Activated CD4-positive, alpha-beta memory T cell treated with anti-CD3 and anti-CD28 coated beads for 36 hours (primary cell): ENCODE measurements at regions not wholly inside any gene's neighbourhood (a gene's known extent, or its start where the extent isn't known, plus 50 kb on each side); places are given as distances from the start of the nearest gene placed in this dataset.

Source experiments
- CTCF ChIA-PET: fragments of 350-600 bp; sonication (Branson Sonifier 250); formaldehyde crosslinking; loops from one replicate; lab custom pipeline; 2021; ENCODE audit warnings: antibody characterized with exemption, inconsistent platforms; lab: Charles Lee
- POLR2A ChIA-PET: fragments of 350-600 bp; sonication (Branson Sonifier 250); formaldehyde crosslinking; loops from one replicate; lab custom pipeline; 2021; ENCODE audit warnings: antibody characterized with exemption; lab: Charles Lee
- DNase-seq: peaks from one replicate; pipeline ENCODE4 v3.0.0-alpha.2; 2020
- H3K27ac Mint-ChIP-seq: one replicate; pipeline ENCODE4 v1.8.0; 2021; ENCODE audit warnings: mixed read lengths
- H3K27me3 Mint-ChIP-seq: one replicate; pipeline ENCODE4 v1.8.0; 2021; ENCODE audit warnings: mixed read lengths
- H3K36me3 Mint-ChIP-seq: one replicate; pipeline ENCODE4 v1.8.0; 2021; ENCODE audit warnings: mixed read lengths
- H3K4me1 Mint-ChIP-seq: one replicate; pipeline ENCODE4 v1.8.0; 2021; ENCODE audit warnings: low read depth, mixed read lengths
- H3K4me3 Mint-ChIP-seq: one replicate; pipeline ENCODE4 v1.8.0; 2021; ENCODE audit warnings: mild to moderate bottlenecking, mixed read lengths
- H3K9me3 Mint-ChIP-seq: one replicate; pipeline ENCODE4 v1.8.0; 2021; ENCODE audit warnings: mixed read lengths
- intact Hi-C: fragments of 100-400 bp; cut with micrococcal nuclease; formaldehyde crosslinking; loops from one replicate; pipeline ENCODE4 v1.15.1; 2023

DNA sequence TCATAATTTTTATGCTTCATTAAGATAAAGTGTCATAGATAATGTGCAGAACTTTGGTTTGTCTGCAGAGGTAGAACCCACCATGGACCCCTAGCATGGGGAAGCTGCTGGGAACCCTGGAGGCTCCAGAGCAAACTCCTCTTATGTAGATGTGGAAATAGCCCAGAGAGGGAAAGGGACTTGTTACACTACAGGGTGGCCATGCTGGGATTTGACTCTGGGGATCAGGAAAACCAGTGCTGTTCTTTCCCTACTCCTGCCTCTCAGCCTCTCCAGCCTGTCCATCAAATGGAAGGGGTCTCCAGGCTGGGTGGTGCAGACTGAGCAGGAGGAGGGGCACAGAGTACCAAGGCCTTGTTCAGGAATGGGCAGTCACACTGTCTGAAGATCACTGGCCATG is 54.2 kb downstream of the MSX1 start:
- intact Hi-C loops = no loop called here
- Mint-ChIP-seq H3K4me1 (no peaks in the 10 kb centered on the region), H3K27me3 (peaks cover 6% of the 10 kb centered on the region), H3K9me3 (peaks cover 6% of the 10 kb centered on the region), H3K4me3 (no peak overlapping the region), H3K36me3 (no peaks in the 10 kb centered on the region), H3K27ac (no peak overlapping the region)
- CTCF ChIA-PET = no interaction called here
- DNase-seq = no peak
- POLR2A ChIA-PET = no interaction called here

DNA sequence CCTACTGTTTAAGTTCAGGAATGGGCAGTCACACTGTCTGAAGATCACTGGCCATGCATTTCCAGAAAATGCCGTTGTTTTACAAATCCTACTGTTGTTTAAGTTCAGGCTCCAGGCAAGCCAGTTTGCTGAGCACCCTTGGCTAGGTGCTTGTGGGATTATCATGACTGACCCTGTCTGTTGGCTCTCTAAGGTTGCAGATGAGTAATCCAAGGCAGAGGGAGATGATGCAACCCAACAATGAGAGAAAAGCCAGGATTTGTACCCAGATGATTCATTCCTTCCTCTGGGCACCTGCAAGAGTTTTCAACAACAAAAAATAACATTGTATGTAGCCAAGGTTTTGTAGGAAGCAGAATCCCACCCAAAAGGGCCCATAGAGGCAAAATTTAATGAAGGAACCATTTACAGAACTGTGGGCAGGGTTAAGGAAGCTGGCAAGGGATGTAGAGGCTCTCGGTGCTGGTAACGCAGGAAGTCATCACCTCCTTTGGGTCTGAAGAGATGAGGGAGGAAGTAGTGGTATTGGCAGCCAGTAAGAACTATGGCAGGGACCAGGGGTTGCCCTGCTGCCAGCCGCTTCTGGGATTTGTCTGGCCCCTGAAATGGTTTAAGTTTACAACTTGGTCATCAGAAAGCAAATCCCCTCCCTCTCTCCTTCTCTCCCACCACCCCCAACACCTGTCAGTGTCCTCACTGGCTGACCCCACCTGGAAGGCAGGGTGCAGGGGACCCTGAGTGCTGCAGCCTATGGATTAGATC is 54.8 kb downstream of the MSX1 start:
- no peak overlapping the region for H3K27ac Mint-ChIP-seq
- H3K27me3 Mint-ChIP-seq = peaks cover 6% of the 10 kb centered on the region
- no peaks in the 10 kb centered on the region for H3K36me3 Mint-ChIP-seq
- H3K9me3 Mint-ChIP-seq = peaks cover 6% of the 10 kb centered on the region
- no peaks in the 10 kb centered on the region for H3K4me1 Mint-ChIP-seq
- intact Hi-C loops = no loop called here
- DNase-seq = no peak
- ChIA-PET CTCF (no interaction called here), POLR2A (no interaction called here)
- H3K4me3 Mint-ChIP-seq = no peak overlapping the region

DNA sequence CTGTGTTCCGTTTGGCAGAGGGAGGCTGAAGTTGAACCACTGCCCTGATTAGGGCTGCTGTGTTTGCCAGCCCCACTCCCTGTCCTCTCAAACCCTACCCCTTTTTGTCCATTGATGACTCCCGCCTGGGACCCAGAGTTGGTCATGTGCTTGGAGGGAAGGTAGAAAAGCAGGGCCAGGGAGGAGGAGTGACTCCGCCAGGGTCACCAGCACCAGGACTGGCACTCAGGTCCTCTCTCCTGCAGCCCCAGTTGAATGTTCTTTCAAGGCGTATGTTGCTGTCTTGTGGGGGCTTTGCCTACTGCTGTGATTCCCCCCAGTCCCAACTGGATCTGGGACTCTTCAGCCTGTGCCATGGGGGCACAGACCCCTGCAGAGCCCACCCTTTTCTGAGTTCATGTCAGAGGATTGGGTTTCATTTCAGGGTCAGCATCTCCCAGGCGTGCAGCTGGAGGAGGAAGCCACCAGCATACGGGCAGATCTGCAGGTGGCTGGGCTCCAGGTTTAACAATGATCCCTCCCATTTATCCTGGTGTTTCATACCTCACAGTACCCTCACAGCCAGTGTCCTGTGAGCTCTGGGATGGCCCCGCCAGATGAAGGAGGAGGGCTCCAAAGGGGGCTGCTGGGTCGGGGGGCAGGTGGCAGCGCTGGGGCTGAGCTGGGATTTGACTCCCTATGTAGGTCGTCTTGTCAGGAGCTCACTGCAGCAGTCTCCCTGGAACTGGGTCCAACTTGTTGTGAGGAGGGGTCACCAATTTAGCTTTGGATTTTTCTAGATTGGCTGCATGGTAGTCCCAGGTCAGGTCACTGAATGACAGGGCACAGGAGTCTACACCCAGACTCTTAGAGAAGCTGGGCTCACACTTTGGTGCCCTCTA is 55.7 kb downstream of the MSX1 start:
- Mint-ChIP-seq H3K27me3 (peaks cover 6% of the 10 kb centered on the region), H3K4me3 (no peak overlapping the region), H3K27ac (no peak overlapping the region), H3K36me3 (no peaks in the 10 kb centered on the region), H3K4me1 (no peaks in the 10 kb centered on the region), H3K9me3 (peaks cover 6% of the 10 kb centered on the region)
- no peak for DNase-seq
- intact Hi-C loops = no loop called here
- CTCF ChIA-PET = interaction anchor here (0.6 kb wide), 1 partner anchor 373 kb away, joined by 4 read pairs; the partner anchor contains the start of gene STX18
- POLR2A ChIA-PET = no interaction called here

DNA sequence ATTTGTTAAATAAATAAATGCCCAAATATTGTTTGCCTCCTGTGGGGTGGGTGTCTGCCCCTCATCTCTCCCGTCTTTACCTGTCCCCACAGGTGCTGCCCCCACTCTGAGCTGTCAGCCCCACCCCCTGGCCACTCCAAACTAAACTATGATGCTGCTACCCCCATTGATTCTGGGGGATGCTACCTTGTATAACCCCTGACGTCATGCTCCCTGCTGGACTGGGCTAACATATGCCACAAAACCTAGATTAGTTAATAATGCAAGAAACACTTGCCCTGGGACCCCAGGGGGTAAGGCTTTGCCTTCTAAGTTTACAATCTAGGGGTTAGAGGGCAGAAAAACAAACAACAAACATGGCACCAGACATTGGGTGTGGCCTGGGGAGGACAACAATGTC is 58.6 kb downstream of the MSX1 start:
- Mint-ChIP-seq H3K4me1 (peaks cover 4% of the 10 kb centered on the region), H3K27me3 (peaks cover 10% of the 10 kb centered on the region), H3K27ac (no peak overlapping the region), H3K4me3 (no peak overlapping the region), H3K9me3 (peaks cover 6% of the 10 kb centered on the region), H3K36me3 (no peaks in the 10 kb centered on the region)
- DNase-seq = no peak
- ChIA-PET CTCF (no interaction called here), POLR2A (no interaction called here)
- intact Hi-C loops = no loop called here

DNA sequence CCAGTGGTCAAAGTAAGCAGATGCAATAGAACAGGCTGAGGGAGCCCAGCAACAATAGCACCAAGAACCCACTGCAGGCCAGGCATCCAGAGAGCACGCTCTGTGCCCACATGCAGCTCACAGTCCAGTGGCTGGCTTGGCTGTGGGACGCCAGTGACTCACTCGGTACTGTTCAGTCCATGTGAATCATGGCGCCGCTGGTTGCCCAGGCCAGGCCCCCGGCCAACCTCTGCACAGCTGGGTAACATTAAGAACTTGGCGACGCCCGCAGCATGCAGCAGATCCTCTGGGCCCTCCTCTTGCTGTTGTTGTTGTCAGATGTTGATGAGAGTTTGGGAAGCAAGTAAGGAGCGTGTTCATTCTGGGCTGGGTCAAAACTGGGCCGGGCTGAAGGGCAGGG is 60.5 kb downstream of the MSX1 start:
- Mint-ChIP-seq H3K4me1 (peaks cover 4% of the 10 kb centered on the region), H3K36me3 (no peaks in the 10 kb centered on the region), H3K4me3 (no peak overlapping the region), H3K27ac (no peak overlapping the region), H3K27me3 (peaks cover 15% of the 10 kb centered on the region), H3K9me3 (peaks cover 6% of the 10 kb centered on the region)
- intact Hi-C loops = no loop called here
- CTCF ChIA-PET = no interaction called here
- no peak for DNase-seq
- POLR2A ChIA-PET = no interaction called here

DNA sequence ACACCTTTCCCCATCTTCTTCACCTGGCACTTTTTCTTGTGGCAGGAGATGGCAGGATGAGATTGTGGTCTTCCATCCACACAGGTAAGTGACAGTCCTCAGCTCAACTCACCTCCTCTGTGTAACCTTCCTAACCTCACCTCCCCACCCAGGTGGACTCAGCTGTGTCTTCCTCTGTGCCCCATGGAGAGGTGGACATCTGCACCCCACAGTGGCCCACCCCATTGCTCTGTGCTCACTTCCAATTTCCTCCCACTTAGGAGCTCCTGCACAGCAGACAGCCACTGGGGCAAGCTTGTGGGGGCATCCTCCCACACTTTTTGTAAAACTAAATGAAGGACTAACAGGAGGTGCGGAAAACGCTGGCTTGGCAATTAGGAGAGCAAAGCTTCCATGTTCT is 61.6 kb downstream of the MSX1 start:
- no peaks in the 10 kb centered on the region for H3K36me3 Mint-ChIP-seq
- H3K9me3 Mint-ChIP-seq = peaks cover 6% of the 10 kb centered on the region
- H3K27ac Mint-ChIP-seq = no peak overlapping the region
- peaks cover 16% of the 10 kb centered on the region for H3K27me3 Mint-ChIP-seq
- intact Hi-C loops = no loop called here
- DNase-seq = no peak
- CTCF ChIA-PET = no interaction called here
- POLR2A ChIA-PET = no interaction called here
- H3K4me1 Mint-ChIP-seq = peaks cover 4% of the 10 kb centered on the region
- H3K4me3 Mint-ChIP-seq = no peak overlapping the region

DNA sequence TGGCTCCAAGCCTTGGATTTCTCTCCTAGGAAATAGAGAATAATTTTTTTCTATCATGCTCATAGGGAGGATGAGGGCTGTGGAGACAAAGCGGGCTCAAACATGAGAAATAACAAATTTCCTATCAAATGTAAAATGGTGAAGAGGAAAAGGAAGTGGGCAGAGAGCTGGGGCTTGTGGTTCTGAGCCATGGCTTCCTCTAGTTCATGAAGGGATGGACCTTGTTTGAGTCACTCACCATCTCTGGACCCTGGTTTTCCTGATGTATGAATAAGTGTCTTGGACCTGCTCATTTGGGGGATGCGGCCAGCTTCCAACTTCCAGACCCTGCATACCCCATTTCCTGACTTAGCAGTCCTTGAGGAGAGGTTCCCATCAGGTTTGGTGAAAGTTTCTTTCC is 63.0 kb downstream of the MSX1 start:
- POLR2A ChIA-PET = no interaction called here
- Mint-ChIP-seq H3K27ac (no peak overlapping the region), H3K4me3 (no peak overlapping the region), H3K4me1 (peaks cover 4% of the 10 kb centered on the region), H3K36me3 (no peaks in the 10 kb centered on the region), H3K27me3 (peaks cover 14% of the 10 kb centered on the region), H3K9me3 (peaks cover 4% of the 10 kb centered on the region)
- no peak for DNase-seq
- CTCF ChIA-PET = no interaction called here
- intact Hi-C loops = no loop called here

DNA sequence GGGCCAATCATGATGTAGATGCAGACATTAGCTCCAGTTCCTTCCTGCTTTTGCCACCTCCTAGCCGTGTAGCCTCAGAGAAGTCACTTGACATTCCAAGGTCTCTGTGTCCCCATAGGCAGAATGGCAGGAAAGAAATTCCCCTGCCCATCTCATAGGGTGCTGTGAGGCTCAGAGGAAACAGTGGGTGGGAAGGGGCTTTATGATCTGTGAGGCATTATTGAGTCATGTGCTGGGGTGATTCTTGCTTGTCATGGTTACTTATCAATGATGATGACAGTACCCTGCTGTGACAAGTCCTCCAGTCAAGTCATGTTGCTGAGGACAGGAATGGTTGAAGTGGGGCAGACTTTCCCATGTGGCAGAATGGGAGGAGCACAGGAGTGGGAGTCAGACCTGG is 63.7 kb downstream of the MSX1 start:
- peaks cover under 1% of the 10 kb centered on the region for H3K9me3 Mint-ChIP-seq
- H3K36me3 Mint-ChIP-seq = no peaks in the 10 kb centered on the region
- POLR2A ChIA-PET = no interaction called here
- intact Hi-C loops = no loop called here
- H3K4me1 Mint-ChIP-seq = peaks cover 4% of the 10 kb centered on the region
- H3K4me3 Mint-ChIP-seq = no peak overlapping the region
- H3K27me3 Mint-ChIP-seq = peaks cover 13% of the 10 kb centered on the region
- CTCF ChIA-PET = no interaction called here
- no peak overlapping the region for H3K27ac Mint-ChIP-seq
- DNase-seq = no peak

DNA sequence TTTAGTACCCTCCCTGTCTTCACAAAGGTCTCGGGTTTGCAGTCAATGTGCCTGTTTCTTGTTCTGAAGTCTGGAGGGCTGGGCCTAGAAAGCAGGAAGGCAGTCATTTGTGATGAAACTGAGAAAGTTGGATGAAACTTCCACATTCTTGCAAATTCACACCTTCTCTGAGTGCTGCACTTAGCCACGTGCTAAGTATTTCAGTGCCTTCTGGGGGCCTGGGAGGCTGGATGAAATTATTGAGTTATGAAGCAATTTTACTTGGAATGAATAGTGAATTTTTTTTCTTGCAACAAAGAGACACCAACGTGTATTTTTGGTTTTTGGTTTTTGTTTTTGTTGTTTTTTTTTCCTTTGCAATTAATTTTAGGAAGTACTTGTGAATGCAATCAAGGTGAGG is 71.2 kb downstream of the MSX1 start:
- intact Hi-C loops = no loop called here
- CTCF ChIA-PET = no interaction called here
- peaks cover 2% of the 10 kb centered on the region for H3K27me3 Mint-ChIP-seq
- no peak overlapping the region for H3K4me3 Mint-ChIP-seq
- POLR2A ChIA-PET = no interaction called here
- no peaks in the 10 kb centered on the region for H3K36me3 Mint-ChIP-seq
- no peak for DNase-seq
- H3K9me3 Mint-ChIP-seq = peaks cover 2% of the 10 kb centered on the region
- no peaks in the 10 kb centered on the region for H3K4me1 Mint-ChIP-seq
- no peak overlapping the region for H3K27ac Mint-ChIP-seq

DNA sequence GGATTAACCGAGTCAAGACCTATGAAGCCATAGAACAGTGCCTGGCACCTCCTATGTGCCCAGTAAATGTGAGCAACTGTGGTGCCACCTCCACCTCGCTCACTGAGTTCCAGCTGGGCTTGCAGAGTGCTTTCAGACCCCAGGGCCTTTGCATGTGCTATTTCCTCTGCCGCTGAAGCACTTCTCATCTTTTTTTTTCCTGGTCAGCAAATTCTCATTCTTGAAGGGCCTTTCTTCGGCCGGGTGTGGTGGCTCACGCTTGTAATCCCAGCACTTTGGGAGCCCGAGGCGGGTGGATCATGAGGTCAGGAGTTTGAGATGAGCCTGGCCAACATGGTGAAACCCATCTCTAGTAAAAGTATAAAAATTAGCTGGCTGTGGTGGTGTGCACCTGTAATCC is 76.5 kb downstream of the MSX1 start:
- H3K36me3 Mint-ChIP-seq = no peaks in the 10 kb centered on the region
- CTCF ChIA-PET = no interaction called here
- H3K27me3 Mint-ChIP-seq = no peaks in the 10 kb centered on the region
- no peak overlapping the region for H3K27ac Mint-ChIP-seq
- intact Hi-C loops = no loop called here
- POLR2A ChIA-PET = no interaction called here
- no peaks in the 10 kb centered on the region for H3K9me3 Mint-ChIP-seq
- H3K4me1 Mint-ChIP-seq = no peaks in the 10 kb centered on the region
- DNase-seq = no peak
- no peak overlapping the region for H3K4me3 Mint-ChIP-seq

DNA sequence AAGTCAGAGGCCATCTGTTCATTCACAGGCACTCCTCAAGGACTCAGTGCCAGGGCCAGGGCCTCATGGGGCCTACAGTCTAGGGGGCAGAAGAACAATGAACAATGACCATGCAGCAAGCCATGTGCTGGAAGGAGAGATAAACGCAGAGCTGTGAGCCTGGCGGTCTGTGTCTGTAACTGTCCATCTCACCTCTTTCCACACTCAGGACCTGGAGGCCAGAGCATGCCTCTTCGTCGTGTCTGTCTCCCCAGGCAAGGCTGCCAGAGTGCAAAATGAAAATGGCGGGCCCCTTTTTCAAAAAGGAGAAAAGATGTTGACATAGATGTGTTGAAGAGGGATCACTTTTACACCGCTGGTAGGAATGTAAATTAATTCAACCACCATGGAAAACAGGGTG is 78.5 kb downstream of the MSX1 start:
- Mint-ChIP-seq H3K4me3 (no peak overlapping the region), H3K36me3 (no peaks in the 10 kb centered on the region), H3K4me1 (no peaks in the 10 kb centered on the region), H3K9me3 (no peaks in the 10 kb centered on the region), H3K27ac (no peak overlapping the region), H3K27me3 (no peaks in the 10 kb centered on the region)
- POLR2A ChIA-PET = no interaction called here
- CTCF ChIA-PET = no interaction called here
- DNase-seq = no peak
- intact Hi-C loops = no loop called here

DNA sequence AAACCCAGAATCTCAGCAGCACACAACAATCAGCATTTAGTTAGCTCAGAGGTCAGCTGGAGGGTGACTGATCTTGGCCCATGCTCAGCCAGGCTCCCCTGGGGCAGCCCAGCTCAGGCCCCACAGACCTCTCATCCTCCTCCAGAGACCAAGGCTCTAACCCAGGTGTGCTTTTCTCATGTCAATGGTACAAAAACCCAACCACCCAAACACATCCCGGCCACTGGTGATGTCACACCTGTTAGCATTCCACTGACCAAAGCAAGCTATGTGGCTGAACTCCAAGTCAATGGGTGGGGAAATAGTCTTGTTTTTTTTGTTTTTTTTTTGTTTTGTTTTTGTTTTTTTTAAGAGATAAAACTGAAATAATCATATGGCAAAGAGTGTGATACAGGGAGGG is 77.5 kb downstream of the CYTL1 start:
- Mint-ChIP-seq H3K4me3 (no peak overlapping the region), H3K36me3 (no peaks in the 10 kb centered on the region), H3K27ac (no peak overlapping the region), H3K4me1 (peaks cover 7% of the 10 kb centered on the region), H3K27me3 (peaks cover 3% of the 10 kb centered on the region), H3K9me3 (peaks cover 4% of the 10 kb centered on the region)
- intact Hi-C loops = no loop called here
- POLR2A ChIA-PET = no interaction called here
- CTCF ChIA-PET = no interaction called here
- DNase-seq = no peak
